Common myeloid progenitor, CD34-positive (primary cell): ENCODE measurements at regions not wholly inside any gene's neighbourhood (a gene's known extent, or its start where the extent isn't known, plus 50 kb on each side); places are given as distances from the start of the nearest gene placed in this dataset.
"Not testable (repeated sequence)": the region's sequence is repeated elsewhere in the genome, so short reads cannot be mapped to it uniquely, and the experiment has no call there.

Experiments used
- CTCF ChIA-PET: fragments of 350-600 bp; sonication (Branson Sonifier 250); formaldehyde crosslinking; loops from one replicate; lab custom pipeline; 2021; ENCODE audit warnings: antibody characterized with exemption; lab: Charles Lee
- POLR2A ChIA-PET: fragments of 350-600 bp; sonication (Branson Sonifier 250); formaldehyde crosslinking; loops from one replicate; lab custom pipeline; 2021; ENCODE audit warnings: antibody characterized with exemption; lab: Charles Lee
- DNase-seq, 3 donors: peaks; one replicate each; pipeline versions ENCODE4 v3.0.0 to v3.0.0-alpha.2; 2013
- H3K27ac ChIP-seq, 2 experiments: 1 replicate in 1 of 2; 2 replicates in 1 of 2; pipeline ENCODE4 v1.7.0; 2013; ENCODE audit warnings: inconsistent platforms in 2 of 2, low read length in 2 of 2, mild to moderate bottlenecking in 2 of 2, low read depth in 1 of 2, moderate library complexity in 1 of 2; ENCODE audit not compliant: severe bottlenecking in 2 of 2, insufficient read depth in 1 of 2, poor library complexity in 1 of 2
- H3K27me3 ChIP-seq, 5 experiments: replicated peaks in 2 of 5; 1 replicate in 3 of 5; 2 replicates in 2 of 5; pipeline versions ENCODE4 v1.6.1 to v1.7.0; 2013; ENCODE audit warnings: low read length in 4 of 5, mild to moderate bottlenecking in 2 of 5, moderate library complexity in 2 of 5, inconsistent platforms in 1 of 5; ENCODE audit not compliant: insufficient read depth in 5 of 5, control insufficient read depth in 4 of 5
- H3K36me3 ChIP-seq, 4 experiments: 1 replicate in 2 of 4; 2 replicates in 2 of 4; pipeline versions ENCODE4 v1.6.1 to v1.7.0; 2013; ENCODE audit warnings: low read length in 3 of 4, control low read depth in 1 of 4, mild to moderate bottlenecking in 1 of 4; ENCODE audit not compliant: control insufficient read depth in 4 of 4, insufficient read depth in 4 of 4
- H3K4me1 ChIP-seq, 4 experiments: 1 replicate in 3 of 4; 2 replicates in 1 of 4; pipeline versions ENCODE4 v1.6.1 to v1.7.1; 2013; ENCODE audit warnings: low read length in 3 of 4, mild to moderate bottlenecking in 3 of 4, control low read depth in 1 of 4, inconsistent platforms in 1 of 4, moderate library complexity in 1 of 4; ENCODE audit not compliant: control insufficient read depth in 4 of 4, insufficient read depth in 4 of 4; ENCODE audit errors: control extremely low read depth in 1 of 4
- H3K4me3 ChIP-seq, 7 experiments: 1 replicate in 4 of 7; 2 replicates in 3 of 7; pipeline versions ENCODE4 v1.5.1 to v1.7.0; 2013; ENCODE audit warnings: mild to moderate bottlenecking in 7 of 7, low read length in 6 of 7, moderate library complexity in 6 of 7, inconsistent platforms in 2 of 7, low read depth in 2 of 7, control low read depth in 1 of 7; ENCODE audit not compliant: insufficient read depth in 4 of 7, control insufficient read depth in 1 of 7; ENCODE audit errors: extremely low read depth in 1 of 7
- H3K9me3 ChIP-seq, 5 experiments: 1 replicate in 4 of 5; 2 replicates in 1 of 5; pipeline versions ENCODE4 v1.6.1 to v1.7.1; 2013; ENCODE audit warnings: low read length in 4 of 5, mild to moderate bottlenecking in 2 of 5, inconsistent platforms in 1 of 5, low read depth in 1 of 5, moderate library complexity in 1 of 5; ENCODE audit not compliant: control insufficient read depth in 4 of 5, insufficient read depth in 2 of 5; ENCODE audit errors: control extremely low read depth in 1 of 5
- WGBS: methylation state at CpG from one replicate; pipeline ENCODE4 v1.1.5; 2013; ENCODE audit not compliant: insufficient coverage; 5-methylcytosine and 5-hydroxymethylcytosine counted together

- CTCF ChIA-PET = no interaction called here
- H3K9me3 ChIP-seq = no peaks in the 10 kb centered on the region
- H3K4me1 ChIP-seq = no peaks in the 10 kb centered on the region
- H3K36me3 ChIP-seq = no peaks in the 10 kb centered on the region
- DNase-seq = no peak
- no peak overlapping the region for H3K4me3 ChIP-seq
- WGBS = 100% methylated on average over 1 of the region's 1 CpG
- H3K27ac ChIP-seq = no peak overlapping the region
- POLR2A ChIA-PET = no interaction called here
- no peaks in the 10 kb centered on the region for H3K27me3 ChIP-seq
Observed at GRCh38 chr7:53111031-53111430, 75.6 kb downstream of the POM121L12 start.

- no peak overlapping the region for H3K4me3 ChIP-seq
Observed at GRCh38 chr7:53113424-53113823, 78.0 kb downstream of the POM121L12 start.

GRCh38 chr7:53119514-53119941, 84.1 kb downstream of the POM121L12 start:
- POLR2A ChIA-PET = no interaction called here
- H3K27ac ChIP-seq = no peak overlapping the region

More at GRCh38 chr7:53113424-53113823, 78.0 kb downstream of the POM121L12 start:
- H3K36me3 ChIP-seq = no peaks in the 10 kb centered on the region
- no peak overlapping the region for H3K27ac ChIP-seq
- WGBS = 88% methylated on average over 3 of the region's 4 CpGs
- no peaks in the 10 kb centered on the region for H3K27me3 ChIP-seq
- ChIA-PET CTCF (no interaction called here), POLR2A (no interaction called here)
- H3K9me3 ChIP-seq = no peaks in the 10 kb centered on the region
- H3K4me1 ChIP-seq = no peaks in the 10 kb centered on the region
- DNase-seq = no peak

GRCh38 chr7:53121374-53121773, 85.9 kb downstream of the POM121L12 start:
- 100% methylated on average over 3 of the region's 4 CpGs for WGBS
- no peak for DNase-seq
- Histone ChIP-seq H3K27me3 (no peaks in the 10 kb centered on the region), H3K4me1 (no peaks in the 10 kb centered on the region), H3K4me3 (no peak overlapping the region), H3K36me3 (no peaks in the 10 kb centered on the region), H3K27ac (no peak overlapping the region), H3K9me3 (no peaks in the 10 kb centered on the region)
- CTCF ChIA-PET = no interaction called here
- POLR2A ChIA-PET = no interaction called here

More at GRCh38 chr7:53119514-53119941, 84.1 kb downstream of the POM121L12 start:
- 67% methylated on average over 4 of the region's 4 CpGs for WGBS
- H3K36me3 ChIP-seq = no peaks in the 10 kb centered on the region
- no peaks in the 10 kb centered on the region for H3K9me3 ChIP-seq
- H3K4me3 ChIP-seq = no peak overlapping the region
- CTCF ChIA-PET = no interaction called here
- no peak for DNase-seq
- no peaks in the 10 kb centered on the region for H3K27me3 ChIP-seq
- no peaks in the 10 kb centered on the region for H3K4me1 ChIP-seq

- CTCF ChIA-PET = no interaction called here
- Histone ChIP-seq H3K27me3 (no peaks in the 10 kb centered on the region), H3K9me3 (no peaks in the 10 kb centered on the region), H3K27ac (no peak overlapping the region), H3K4me3 (no peak overlapping the region), H3K36me3 (no peaks in the 10 kb centered on the region), H3K4me1 (no peaks in the 10 kb centered on the region)
- no peak for DNase-seq
- 74% methylated on average over 1 of the region's 1 CpG for WGBS
- POLR2A ChIA-PET = no interaction called here
Observed at GRCh38 chr7:53131697-53132096, 96.3 kb downstream of the POM121L12 start.

- Histone ChIP-seq H3K4me3 (no peak overlapping the region), H3K36me3 (no peaks in the 10 kb centered on the region), H3K27me3 (no peaks in the 10 kb centered on the region), H3K27ac (no peak overlapping the region), H3K4me1 (no peaks in the 10 kb centered on the region), H3K9me3 (no peaks in the 10 kb centered on the region)
- ChIA-PET POLR2A (no interaction called here), CTCF (no interaction called here)
- 94% methylated on average over 2 of the region's 2 CpGs for WGBS
- no peak for DNase-seq
Observed at GRCh38 chr7:53151496-53151895, 116.1 kb downstream of the POM121L12 start.

- POLR2A ChIA-PET, H3K9me3 ChIP-seq, H3K36me3 ChIP-seq, H3K4me3 ChIP-seq, H3K27ac ChIP-seq, DNase-seq, CTCF ChIA-PET, H3K4me1 ChIP-seq, H3K27me3 ChIP-seq: not testable (repeated sequence)
- 98% methylated on average over 20 of the region's 27 CpGs for WGBS
Observed at GRCh38 chr7:53187184-53187583, 151.8 kb downstream of the POM121L12 start.
